Body of pancreas (tissue), 4 donors: ENCODE measurements at regions not wholly inside any gene's neighbourhood (a gene's known extent, or its start where the extent isn't known, plus 50 kb on each side); places are given as distances from the start of the nearest gene placed in this dataset.

ENCODE experiments used
- POLR2A ChIP-seq, 3 donors: fragments of 450-650 bp; IDR thresholded peaks; one replicate each; pipeline ENCODE4 v1.6.1; 2016; ENCODE audit warnings: antibody characterized with exemption in 3 of 3, mild to moderate bottlenecking in 2 of 3
- TF ChIP-seq, protein P1 (sequence below), 7 experiments: fragments of 450-650 bp in 4 of 7; fragments of 200-600 bp in 3 of 7; sonication (generic) in 3 of 7; IDR thresholded peaks; one replicate each; pipeline ENCODE4 v1.5.1; 2016 to 2019; ENCODE audit warnings: antibody characterized with exemption in 7 of 7

DNA sequence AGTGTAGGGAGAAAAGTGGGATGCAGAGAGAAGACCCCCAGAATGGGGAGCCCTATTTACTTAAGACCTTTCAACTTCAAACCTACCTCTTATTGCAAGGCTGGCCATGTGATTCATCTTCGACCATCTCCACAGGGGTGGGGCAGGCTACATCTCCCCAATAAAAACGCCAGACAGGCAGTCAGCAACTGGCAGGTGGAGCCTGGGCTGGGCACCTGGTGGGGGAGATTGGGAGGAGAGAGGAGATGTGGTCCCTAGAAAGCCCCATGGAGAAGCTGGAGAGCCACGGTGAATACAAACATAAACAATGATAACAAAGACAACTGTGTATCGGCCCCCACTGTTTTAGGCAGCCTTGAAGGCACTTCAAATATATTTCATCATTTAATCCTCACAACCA, 336.7 kb upstream of the PROX1 start:
- TF ChIP-seq, protein P1, sequence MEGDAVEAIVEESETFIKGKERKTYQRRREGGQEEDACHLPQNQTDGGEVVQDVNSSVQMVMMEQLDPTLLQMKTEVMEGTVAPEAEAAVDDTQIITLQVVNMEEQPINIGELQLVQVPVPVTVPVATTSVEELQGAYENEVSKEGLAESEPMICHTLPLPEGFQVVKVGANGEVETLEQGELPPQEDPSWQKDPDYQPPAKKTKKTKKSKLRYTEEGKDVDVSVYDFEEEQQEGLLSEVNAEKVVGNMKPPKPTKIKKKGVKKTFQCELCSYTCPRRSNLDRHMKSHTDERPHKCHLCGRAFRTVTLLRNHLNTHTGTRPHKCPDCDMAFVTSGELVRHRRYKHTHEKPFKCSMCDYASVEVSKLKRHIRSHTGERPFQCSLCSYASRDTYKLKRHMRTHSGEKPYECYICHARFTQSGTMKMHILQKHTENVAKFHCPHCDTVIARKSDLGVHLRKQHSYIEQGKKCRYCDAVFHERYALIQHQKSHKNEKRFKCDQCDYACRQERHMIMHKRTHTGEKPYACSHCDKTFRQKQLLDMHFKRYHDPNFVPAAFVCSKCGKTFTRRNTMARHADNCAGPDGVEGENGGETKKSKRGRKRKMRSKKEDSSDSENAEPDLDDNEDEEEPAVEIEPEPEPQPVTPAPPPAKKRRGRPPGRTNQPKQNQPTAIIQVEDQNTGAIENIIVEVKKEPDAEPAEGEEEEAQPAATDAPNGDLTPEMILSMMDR (IDR thresholded peaks at IDR 0.05) = no peak
- no peak for TF ChIP-seq POLR2A (IDR thresholded peaks at IDR 0.05)
